ENCODE measurements at regions not wholly inside any gene's neighbourhood (a gene's known extent, or its start where the extent isn't known, plus 50 kb on each side); places are given as distances from the start of the nearest gene placed in this dataset.
"Not testable (repeated sequence)": the region's sequence is repeated elsewhere in the genome, so short reads cannot be mapped to it uniquely, and the experiment has no call there.

- DNase-seq: no peak
Measured at GRCh38 chr6:77177470-77177869, 285.8 kb downstream of the HTR1B start.

- DNase-seq: no peak
Measured at GRCh38 chr6:77173472-77174074, 289.7 kb downstream of the HTR1B start.

DNA sequence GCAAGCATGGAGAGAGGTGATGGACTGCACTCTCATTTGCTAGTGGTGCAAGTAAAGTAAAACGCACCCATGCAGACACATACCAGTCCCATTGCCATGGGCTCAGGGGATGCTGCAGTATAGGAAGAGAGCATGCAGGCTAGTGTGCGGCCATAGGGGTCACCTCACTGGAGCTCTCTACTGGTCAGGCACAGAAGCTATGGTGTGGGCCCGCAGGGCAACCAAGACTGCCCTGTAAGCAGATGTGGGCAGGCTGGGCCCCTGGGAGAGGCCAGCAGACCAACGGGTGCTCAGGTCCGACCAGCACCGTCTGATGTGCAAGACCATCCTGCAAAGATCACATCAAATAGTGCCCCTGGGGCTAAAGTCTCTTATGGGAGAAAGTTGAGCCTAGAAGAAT, 290.7 kb downstream of the HTR1B start:
- no peak for DNase-seq

DNA sequence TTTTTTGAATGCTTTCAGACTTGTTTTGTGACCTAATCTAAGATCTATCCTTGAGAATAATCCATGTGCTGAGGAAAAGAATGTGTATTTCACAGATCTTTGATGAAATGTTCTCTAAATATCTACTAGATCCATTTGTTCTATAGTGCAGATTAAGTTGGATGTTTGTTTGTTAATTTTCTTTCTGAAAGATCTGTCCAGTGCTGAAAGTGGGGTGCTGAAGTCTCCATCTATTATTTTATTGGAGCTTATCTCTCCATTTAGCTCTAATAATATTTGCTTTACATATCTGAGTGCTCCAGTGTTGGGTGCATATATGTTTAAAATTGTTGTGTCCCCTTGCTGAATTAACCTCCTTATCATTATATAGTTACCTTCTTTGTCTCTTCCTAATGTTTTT, 303.6 kb downstream of the HTR1B start:
- no peak for DNase-seq

GRCh38 chr6:77151241-77151640, 312.1 kb downstream of the HTR1B start:
- DNase-seq: no peak

DNA sequence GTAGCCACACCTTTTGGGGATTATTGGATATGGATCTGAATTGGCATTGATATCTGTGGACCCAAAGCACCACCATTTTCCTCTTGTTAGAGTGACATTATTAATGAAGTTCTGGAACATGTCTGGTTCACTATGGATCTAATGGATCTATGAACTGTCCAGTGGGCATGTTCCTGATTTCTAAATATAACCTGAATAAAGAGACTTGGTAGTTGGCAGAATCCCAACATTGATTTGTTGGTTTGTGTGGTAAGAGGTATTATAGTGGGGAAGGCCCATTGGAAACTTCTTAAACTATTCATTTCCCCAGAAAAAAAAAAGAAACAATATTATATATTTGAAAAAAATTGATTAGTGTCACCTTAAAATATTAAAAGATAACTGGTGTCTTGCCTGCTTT, 312.6 kb downstream of the HTR1B start:
- no peak for DNase-seq

- DNase-seq: no peak
Measured at GRCh38 chr6:77145244-77145643, 318.0 kb downstream of the HTR1B start.

DNA sequence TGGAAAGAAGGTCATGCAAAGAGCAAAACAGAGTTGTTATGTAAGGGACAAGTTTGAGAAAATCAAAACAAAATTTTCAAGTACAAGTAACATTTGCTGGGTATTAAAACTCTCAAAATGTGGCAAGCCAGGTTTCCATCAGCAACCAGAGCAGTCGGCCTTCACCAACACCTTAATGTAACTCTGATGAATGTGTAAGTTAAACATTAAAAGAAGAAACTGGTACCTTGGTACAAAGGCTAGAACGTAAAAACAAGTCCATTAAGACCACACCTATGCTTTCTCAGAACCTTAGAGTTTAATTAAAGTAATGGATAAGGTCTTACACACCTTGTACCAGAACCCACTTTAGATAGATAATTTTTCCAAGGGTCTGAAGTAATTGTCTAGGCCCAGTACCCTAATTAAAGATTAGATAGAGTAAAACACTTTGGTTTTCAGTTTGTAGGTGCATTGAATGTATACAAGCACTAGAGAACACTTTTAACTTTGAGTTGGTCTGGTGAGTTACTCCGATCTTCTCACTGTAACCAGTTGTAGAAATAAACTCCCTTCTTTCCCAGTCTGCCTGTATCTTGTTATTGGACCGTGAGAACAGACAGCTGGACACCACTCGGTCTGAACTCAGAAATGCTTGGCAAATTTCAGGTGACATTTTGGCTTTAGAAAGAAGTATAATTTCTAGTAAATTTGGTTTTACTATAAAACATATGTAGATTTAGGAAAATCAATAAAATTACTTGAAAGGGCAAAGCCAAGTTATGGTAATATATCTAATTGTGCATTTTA, 319.4 kb downstream of the HTR1B start:
- DNase-seq: no peak

DNA sequence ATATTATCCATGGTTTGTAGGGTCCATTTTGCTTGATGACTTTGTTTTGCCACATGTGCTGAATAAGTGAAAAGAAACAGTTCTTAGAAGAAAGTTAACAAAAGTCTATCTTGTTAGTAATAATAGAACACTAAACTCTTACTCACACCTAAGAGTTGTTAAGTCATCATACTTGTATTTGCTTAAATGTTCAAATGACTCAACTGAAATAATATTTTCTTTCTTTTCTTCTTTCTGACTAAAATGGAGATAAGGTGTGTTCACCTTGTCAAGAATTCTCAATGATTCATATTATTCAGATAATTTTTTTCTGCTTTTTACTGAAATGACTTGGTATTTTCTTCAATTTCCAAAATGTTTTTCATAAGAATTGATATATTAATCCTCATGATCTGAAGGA, 327.2 kb downstream of the HTR1B start:
- no peak for DNase-seq

- no peak for DNase-seq
Measured at GRCh38 chr6:77133031-77133430, 330.3 kb downstream of the HTR1B start.

GRCh38 chr6:77131426-77131825, 331.9 kb downstream of the HTR1B start:
- DNase-seq: no peak

DNA sequence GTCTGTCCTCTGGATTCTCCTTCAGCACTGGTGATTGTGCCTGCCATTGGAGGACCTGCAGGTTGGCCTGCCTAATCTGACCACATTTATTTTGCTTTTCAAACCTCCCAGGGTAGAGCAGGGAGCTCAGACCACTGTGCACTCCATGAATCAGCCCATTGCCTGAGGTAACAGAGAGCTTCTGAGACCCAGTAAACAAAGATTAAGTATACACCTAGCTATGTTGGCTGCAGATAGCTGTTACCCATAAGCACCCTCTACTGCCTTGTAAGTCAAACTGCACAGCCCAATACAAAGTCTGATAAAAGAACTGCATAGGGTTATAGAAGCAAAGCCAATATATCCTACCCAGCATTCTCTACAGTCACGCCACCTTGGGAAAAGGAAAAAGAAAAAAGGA, 338.7 kb downstream of the HTR1B start:
- no peak for DNase-seq

GRCh38 chr6:77123527-77123926, 339.8 kb downstream of the HTR1B start:
- DNase-seq: no peak

DNA sequence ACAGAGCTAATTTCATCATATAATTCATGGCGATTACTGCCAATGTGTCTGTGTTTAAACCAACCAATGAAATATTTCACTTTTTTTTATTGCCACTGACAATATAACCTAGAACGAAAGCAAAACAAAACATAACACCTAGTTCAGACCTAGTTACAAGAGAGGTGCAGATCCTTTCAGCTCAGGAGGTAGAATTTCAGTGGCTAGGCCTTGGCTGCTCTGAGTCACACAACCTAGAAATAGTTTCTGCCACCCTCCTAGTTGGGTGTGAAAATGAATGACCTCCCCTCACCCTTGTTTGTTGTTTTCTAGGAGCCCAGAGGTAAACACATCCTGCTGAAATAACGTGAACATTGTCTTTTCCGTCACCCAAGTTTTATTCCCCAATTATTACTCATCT, 356.3 kb downstream of the HTR1B start:
- DNase-seq: no peak

DNA sequence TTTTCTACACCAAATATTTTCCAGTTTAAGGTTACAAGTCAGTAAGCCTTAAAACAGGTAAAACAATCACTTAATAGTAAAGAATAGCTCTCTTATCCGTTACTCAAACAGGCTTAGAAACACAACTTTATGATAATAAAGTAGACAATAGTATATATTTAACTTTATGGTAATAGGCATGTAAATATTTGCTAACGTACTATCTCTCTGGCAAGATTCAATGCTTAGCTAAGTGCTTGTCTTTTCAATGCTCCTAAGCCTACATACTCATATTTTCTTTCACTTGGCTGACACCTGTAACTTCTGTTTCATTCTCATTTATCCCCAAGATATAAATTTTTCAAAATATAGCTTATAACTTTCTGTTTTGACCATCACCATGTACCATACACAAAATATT, 358.2 kb downstream of the HTR1B start:
- no peak for DNase-seq

GRCh38 chr6:77097940-77098339, 365.4 kb downstream of the HTR1B start:
- no peak for DNase-seq

DNA sequence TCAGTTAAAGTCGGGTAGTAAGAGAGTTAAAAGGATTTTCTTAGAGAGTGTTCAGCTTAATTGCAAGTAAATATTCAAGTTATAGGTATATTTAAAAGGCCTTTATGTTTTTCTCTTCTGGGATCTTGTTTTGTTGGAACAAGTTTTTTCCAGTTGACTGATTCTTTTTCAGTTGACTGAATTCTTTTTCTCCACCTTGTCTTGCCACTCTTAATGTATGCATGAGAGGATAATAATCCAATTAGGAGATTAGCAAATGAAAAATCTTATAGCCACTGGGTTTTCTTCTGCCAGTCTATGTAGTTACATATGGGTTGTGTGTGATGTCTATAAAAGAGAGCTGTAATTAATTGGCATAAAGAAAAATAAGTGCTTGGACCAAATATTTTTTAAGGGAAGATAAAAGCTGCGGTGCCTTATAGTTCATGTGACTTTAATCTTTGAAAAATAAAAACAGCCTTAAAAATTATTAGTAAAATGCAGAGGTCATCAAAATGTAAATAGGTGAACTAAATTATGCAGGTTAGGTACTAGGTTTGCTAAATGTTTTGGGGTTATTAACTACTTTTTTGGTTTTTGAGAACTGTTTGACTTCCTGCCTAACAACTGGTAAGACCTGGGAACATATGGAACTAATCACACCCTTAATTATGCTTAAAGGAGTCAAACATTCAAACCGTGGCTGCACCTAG, 367.2 kb downstream of the HTR1B start:
- no peak for DNase-seq

- DNase-seq: no peak
Measured at GRCh38 chr6:77094821-77095220, 368.5 kb downstream of the HTR1B start.

DNA sequence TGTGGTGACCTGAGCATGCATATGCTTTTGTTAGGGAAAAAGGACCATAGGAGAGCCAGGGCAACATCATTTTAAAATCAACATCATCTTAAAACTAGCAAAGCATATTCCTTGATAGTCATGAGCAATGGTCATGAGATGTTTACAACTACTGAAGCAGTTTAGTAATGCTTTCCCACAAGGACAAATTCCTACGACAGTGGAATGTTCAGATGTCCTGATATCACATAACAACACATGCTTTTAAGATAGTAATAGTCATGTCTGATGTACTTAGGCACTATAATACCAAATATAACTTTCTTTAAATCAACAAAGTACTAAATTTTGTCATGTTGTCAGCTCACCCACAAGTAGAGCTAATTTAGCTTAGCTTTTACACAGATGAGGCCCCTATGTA, 370.3 kb downstream of the HTR1B start:
- no peak for DNase-seq

- DNase-seq: no peak
Measured at GRCh38 chr6:77089776-77090175, 373.5 kb downstream of the HTR1B start.

- DNase-seq: not testable (repeated sequence)
Measured at GRCh38 chr6:77087794-77088318, 375.4 kb downstream of the HTR1B start.

GRCh38 chr6:77074037-77074713, 389.1 kb downstream of the HTR1B start:
- no peak for DNase-seq

DNA sequence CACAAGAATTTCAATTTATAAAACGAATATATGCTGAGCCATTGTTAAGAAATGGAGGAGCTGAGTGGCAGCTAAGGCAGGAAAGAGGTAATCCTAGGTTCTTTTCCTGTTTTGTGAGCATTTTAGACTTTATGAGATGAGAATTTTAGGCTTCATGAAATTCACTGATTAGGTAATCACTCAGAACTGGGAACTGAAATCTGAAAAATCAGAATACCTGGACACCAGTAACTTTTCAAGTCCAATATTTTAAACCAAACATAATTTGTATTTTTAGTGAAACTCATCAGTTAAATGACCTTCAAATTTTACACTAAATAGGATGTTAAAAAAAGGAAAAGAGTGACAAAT, 389.9 kb downstream of the HTR1B start:
- no peak for DNase-seq
